ENCODE measurements at regions not wholly inside any gene's neighbourhood (a gene's known extent, or its start where the extent isn't known, plus 50 kb on each side); places are given as distances from the start of the nearest gene placed in this dataset.
"Not testable (repeated sequence)": the region's sequence is repeated elsewhere in the genome, so short reads cannot be mapped to it uniquely, and the experiment has no call there.

GRCh38 chr9:22508354-22508753, 61.7 kb downstream of the DMRTA1 start:
- peaks cover 11% of the 10 kb centered on the region for H3K36me3 Mint-ChIP-seq (ENCODE audit: low read depth, unreplicated experiment)
- peaks cover 10% of the 10 kb centered on the region for H3K9me3 Mint-ChIP-seq (ENCODE audit: unreplicated experiment)
- not testable (repeated sequence) for H3K27me3 Mint-ChIP-seq (ENCODE audit: unreplicated experiment); H3K4me3 Mint-ChIP-seq (ENCODE audit: unreplicated experiment); H3K27ac Mint-ChIP-seq (ENCODE audit: unreplicated experiment); H3K4me1 Mint-ChIP-seq (ENCODE audit: unreplicated experiment); DNase-seq (ENCODE audit: low spot score)

DNA sequence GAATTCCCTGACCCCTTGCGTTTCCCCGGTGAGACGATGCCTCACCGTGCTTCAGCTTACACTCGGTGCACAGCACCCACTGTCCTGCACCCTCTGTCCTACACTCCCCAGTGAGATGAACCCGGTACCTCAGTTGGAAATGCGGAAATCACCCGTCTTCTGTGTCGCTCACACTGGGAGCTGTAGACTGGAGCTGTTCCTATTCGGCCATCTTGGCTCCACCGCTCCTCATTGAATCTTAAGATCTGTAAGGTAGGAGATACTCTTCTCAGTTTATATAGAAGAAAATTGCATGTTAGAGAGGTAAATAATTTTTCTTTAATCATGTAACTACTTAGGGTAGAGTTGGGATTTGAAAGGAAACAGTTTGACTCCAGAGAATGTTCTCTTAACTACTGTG, 62.2 kb downstream of the DMRTA1 start:
- H3K36me3 Mint-ChIP-seq (ENCODE audit: low read depth, unreplicated experiment), result peaks cover 11% of the 10 kb centered on the region
- no peaks in the 10 kb centered on the region for H3K4me1 Mint-ChIP-seq (ENCODE audit: unreplicated experiment)
- no peak for DNase-seq (ENCODE audit: low spot score)
- no peak for TF ChIP-seq CTCF (IDR thresholded peaks at IDR 0.05; ENCODE audit: unreplicated experiment)
- peaks cover 10% of the 10 kb centered on the region for H3K9me3 Mint-ChIP-seq (ENCODE audit: unreplicated experiment)
- no peak overlapping the region for H3K27ac Mint-ChIP-seq (ENCODE audit: unreplicated experiment)
- no peak overlapping the region for H3K4me3 Mint-ChIP-seq (ENCODE audit: unreplicated experiment)
- peaks cover 4% of the 10 kb centered on the region for H3K27me3 Mint-ChIP-seq (ENCODE audit: unreplicated experiment)

DNA sequence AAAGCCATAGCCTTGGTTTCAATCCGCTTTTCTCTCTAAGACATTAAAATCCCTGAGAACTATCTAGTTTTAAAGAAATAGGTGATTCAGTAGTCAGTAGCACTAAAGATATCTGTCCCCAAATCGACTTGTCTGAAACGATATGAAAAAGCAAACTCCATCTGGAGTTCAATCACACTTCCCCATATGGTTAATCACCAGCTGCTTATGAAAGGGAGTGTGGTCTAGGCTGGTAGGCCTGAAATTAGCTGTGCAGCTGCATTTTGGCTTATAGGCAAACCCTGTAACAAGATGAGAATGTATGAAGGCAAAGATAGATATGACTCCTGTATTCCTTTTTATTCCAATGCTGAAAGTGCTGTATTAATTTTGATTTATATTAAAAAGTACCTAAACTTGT, 65.9 kb downstream of the DMRTA1 start:
- H3K9me3 Mint-ChIP-seq (ENCODE audit: unreplicated experiment), result peaks cover 7% of the 10 kb centered on the region
- no peak overlapping the region for H3K27ac Mint-ChIP-seq (ENCODE audit: unreplicated experiment)
- H3K4me3 Mint-ChIP-seq (ENCODE audit: unreplicated experiment), result no peak overlapping the region
- DNase-seq (ENCODE audit: low spot score), result no peak
- peaks cover 3% of the 10 kb centered on the region for H3K27me3 Mint-ChIP-seq (ENCODE audit: unreplicated experiment)
- TF ChIP-seq CTCF (IDR thresholded peaks at IDR 0.05; ENCODE audit: unreplicated experiment), result no peak
- H3K4me1 Mint-ChIP-seq (ENCODE audit: unreplicated experiment), result no peaks in the 10 kb centered on the region
- H3K36me3 Mint-ChIP-seq (ENCODE audit: low read depth, unreplicated experiment), result peaks cover 5% of the 10 kb centered on the region

GRCh38 chr9:22514871-22515270, 68.2 kb downstream of the DMRTA1 start:
- DNase-seq (ENCODE audit: low spot score), result no peak
- H3K4me3 Mint-ChIP-seq (ENCODE audit: unreplicated experiment), result no peak overlapping the region
- TF ChIP-seq CTCF (IDR thresholded peaks at IDR 0.05; ENCODE audit: unreplicated experiment), result no peak
- no peaks in the 10 kb centered on the region for H3K9me3 Mint-ChIP-seq (ENCODE audit: unreplicated experiment)
- H3K27me3 Mint-ChIP-seq (ENCODE audit: unreplicated experiment), result no peaks in the 10 kb centered on the region
- no peaks in the 10 kb centered on the region for H3K4me1 Mint-ChIP-seq (ENCODE audit: unreplicated experiment)
- no peaks in the 10 kb centered on the region for H3K36me3 Mint-ChIP-seq (ENCODE audit: low read depth, unreplicated experiment)
- H3K27ac Mint-ChIP-seq (ENCODE audit: unreplicated experiment), result no peak overlapping the region

- Mint-ChIP-seq H3K27ac (ENCODE audit: unreplicated experiment) (no peak overlapping the region), H3K9me3 (ENCODE audit: unreplicated experiment) (no peaks in the 10 kb centered on the region), H3K27me3 (ENCODE audit: unreplicated experiment) (peaks cover 1% of the 10 kb centered on the region), H3K4me3 (ENCODE audit: unreplicated experiment) (no peak overlapping the region), H3K36me3 (ENCODE audit: low read depth, unreplicated experiment) (no peaks in the 10 kb centered on the region), H3K4me1 (ENCODE audit: unreplicated experiment) (no peaks in the 10 kb centered on the region)
- DNase-seq (ENCODE audit: low spot score), result no peak
- no peak for TF ChIP-seq CTCF (IDR thresholded peaks at IDR 0.05; ENCODE audit: unreplicated experiment)
These were observed 75.6 kb downstream of the DMRTA1 start for GRCh38 chr9:22522206-22522740.

Measured in endothelial cell (in vitro differentiated cells).